GM23338 (cell line): ENCODE measurements at regions not wholly inside any gene's neighbourhood (a gene's known extent, or its start where the extent isn't known, plus 50 kb on each side); places are given as distances from the start of the nearest gene placed in this dataset.

ENCODE experiments used
- ATAC-seq: fragments of 200-7000 bp; cut with Tn5 transposase; 3 replicates; pipeline ENCODE4 v1.9.1; 2020
- DNase-seq: peaks from one replicate; pipeline ENCODE4 v3.0.0-alpha.2; 2015; ENCODE audit warnings: low spot score
- H2AFZ ChIP-seq: fragments of 200-600 bp; sonication (generic); 2 replicates; pipeline ENCODE4 v1.8.0; 2016; ENCODE audit warnings: antibody characterized with exemption, mild to moderate bottlenecking, moderate library complexity
- H3F3A ChIP-seq: fragments of 200-600 bp; sonication (generic); replicated peaks from 2 replicates; pipeline ENCODE4 v1.8.0; 2017; ENCODE audit warnings: antibody characterized with exemption, mixed run types, low read depth
- H3K27ac ChIP-seq: fragments of 200-600 bp; sonication (generic); 2 replicates; pipeline ENCODE4 v1.6.1; 2016; ENCODE audit warnings: low read depth
- H3K27me3 ChIP-seq: fragments of 200-600 bp; sonication (generic); 2 replicates; pipeline ENCODE4 v1.8.0; 2016; ENCODE audit warnings: mild to moderate bottlenecking, mixed run types, moderate library complexity; ENCODE audit not compliant: insufficient read depth
- H3K36me3 ChIP-seq: fragments of 200-600 bp; sonication (generic); 2 replicates; pipeline ENCODE4 v1.8.0; 2016; ENCODE audit warnings: mild to moderate bottlenecking; ENCODE audit not compliant: insufficient read depth
- H3K4me1 ChIP-seq: fragments of 200-600 bp; sonication (generic); 2 replicates; pipeline ENCODE4 v1.8.0; 2016; ENCODE audit warnings: mild to moderate bottlenecking, moderate library complexity; ENCODE audit not compliant: insufficient read depth
- H3K4me2 ChIP-seq: fragments of 200-600 bp; sonication (generic); 2 replicates; pipeline ENCODE4 v1.7.1; 2017; ENCODE audit warnings: mixed run types
- H3K4me3 ChIP-seq: fragments of 200-600 bp; sonication (generic); 2 replicates; pipeline ENCODE4 v1.6.1; 2016; ENCODE audit warnings: mixed run types
- H3K79me2 ChIP-seq: fragments of 200-600 bp; sonication (generic); replicated peaks from 2 replicates; pipeline ENCODE4 v1.8.0; 2017; ENCODE audit warnings: mild to moderate bottlenecking; ENCODE audit not compliant: insufficient read depth
- H3K9me2 ChIP-seq: fragments of 200-600 bp; sonication (generic); 2 replicates; pipeline ENCODE4 v1.8.0; 2017; ENCODE audit not compliant: insufficient read depth
- H4K20me1 ChIP-seq: fragments of 200-600 bp; sonication (generic); replicated peaks from 2 replicates; pipeline ENCODE4 v1.8.0; 2017; ENCODE audit warnings: mild to moderate bottlenecking; ENCODE audit not compliant: insufficient read depth
- H3K27ac Mint-ChIP-seq: 2 replicates; pipeline ENCODE4 v1.8.0; 2020; ENCODE audit warnings: inconsistent platforms, mild to moderate bottlenecking, moderate library complexity, mixed read lengths
- H3K27me3 Mint-ChIP-seq: 3 replicates; pipeline ENCODE4 v1.8.0; 2022; ENCODE audit warnings: low read depth, mild to moderate bottlenecking, moderate library complexity, mixed read lengths, inconsistent platforms; ENCODE audit not compliant: insufficient read depth, poor library complexity
- H3K36me3 Mint-ChIP-seq: 3 replicates; pipeline ENCODE4 v1.8.0; 2021; ENCODE audit warnings: low read depth, mild to moderate bottlenecking, inconsistent platforms, moderate library complexity, mixed read lengths
- H3K4me1 Mint-ChIP-seq: 3 replicates; pipeline ENCODE4 v1.8.0; 2020; ENCODE audit warnings: mild to moderate bottlenecking, inconsistent platforms, mixed read lengths
- H3K4me3 Mint-ChIP-seq: 3 replicates; pipeline ENCODE4 v1.8.0; 2021; ENCODE audit warnings: moderate library complexity, mild to moderate bottlenecking, inconsistent platforms, mixed read lengths
- H3K9me3 Mint-ChIP-seq: 3 replicates; pipeline ENCODE4 v1.8.0; 2020; ENCODE audit warnings: moderate library complexity, mild to moderate bottlenecking, inconsistent platforms, mixed read lengths
- CREB1 ChIP-seq: fragments of 250-450 bp; sonication (Bioruptor Pico); IDR thresholded peaks from 2 replicates; pipeline ENCODE4 v1.5.0; 2020; ENCODE audit warnings: low read depth, mild to moderate bottlenecking, moderate library complexity
- EZH2phosphoT487 ChIP-seq: fragments of 200-600 bp; sonication (generic); IDR thresholded peaks from one replicate; pipeline ENCODE4 v1.8.1; 2018; ENCODE audit warnings: antibody characterized with exemption; ENCODE audit not compliant: unreplicated experiment
- JUNB ChIP-seq: IDR thresholded peaks from one replicate; pipeline ENCODE4 v1.6.1; 2016; ENCODE audit warnings: antibody characterized with exemption; ENCODE audit not compliant: unreplicated experiment
- NANOG ChIP-seq: IDR thresholded peaks from 2 replicates; pipeline ENCODE4 v1.6.1; 2016; ENCODE audit warnings: antibody characterized with exemption, borderline replicate concordance
- STAT1 ChIP-seq: IDR thresholded peaks from one replicate; pipeline ENCODE4 v1.6.1; 2016; ENCODE audit warnings: antibody characterized with exemption; ENCODE audit not compliant: unreplicated experiment
- ZNF114 ChIP-seq: fragments of 250-450 bp; sonication (Bioruptor Pico); IDR thresholded peaks from 2 replicates; pipeline ENCODE4 v1.5.0; 2020; ENCODE audit warnings: mild to moderate bottlenecking, moderate library complexity
- TF ChIP-seq, protein P1 (sequence below), 2 experiments: fragments of 200-600 bp in 1 of 2; sonication (generic) in 1 of 2; conservative IDR thresholded peaks; 2 replicates each; pipeline versions ENCODE4 v1.5.1 to v1.6.1; 2016 to 2017; ENCODE audit warnings: antibody characterized with exemption in 2 of 2, low read depth in 2 of 2, mild to moderate bottlenecking in 2 of 2, moderate library complexity in 1 of 2
- TF ChIP-seq, protein P2 (sequence below): IDR thresholded peaks from 2 replicates; pipeline ENCODE4 v1.6.1; 2016; ENCODE audit warnings: antibody characterized with exemption
- TF ChIP-seq, protein P3 (sequence below): IDR thresholded peaks from one replicate; pipeline ENCODE4 v1.6.1; 2018; ENCODE audit warnings: antibody characterized with exemption; ENCODE audit not compliant: unreplicated experiment
- TF ChIP-seq, protein P4 (sequence below): fragments of 250-450 bp; sonication (Bioruptor Pico); IDR thresholded peaks from 2 replicates; pipeline ENCODE4 v1.5.0; 2020; ENCODE audit warnings: mild to moderate bottlenecking, moderate library complexity

DNA sequence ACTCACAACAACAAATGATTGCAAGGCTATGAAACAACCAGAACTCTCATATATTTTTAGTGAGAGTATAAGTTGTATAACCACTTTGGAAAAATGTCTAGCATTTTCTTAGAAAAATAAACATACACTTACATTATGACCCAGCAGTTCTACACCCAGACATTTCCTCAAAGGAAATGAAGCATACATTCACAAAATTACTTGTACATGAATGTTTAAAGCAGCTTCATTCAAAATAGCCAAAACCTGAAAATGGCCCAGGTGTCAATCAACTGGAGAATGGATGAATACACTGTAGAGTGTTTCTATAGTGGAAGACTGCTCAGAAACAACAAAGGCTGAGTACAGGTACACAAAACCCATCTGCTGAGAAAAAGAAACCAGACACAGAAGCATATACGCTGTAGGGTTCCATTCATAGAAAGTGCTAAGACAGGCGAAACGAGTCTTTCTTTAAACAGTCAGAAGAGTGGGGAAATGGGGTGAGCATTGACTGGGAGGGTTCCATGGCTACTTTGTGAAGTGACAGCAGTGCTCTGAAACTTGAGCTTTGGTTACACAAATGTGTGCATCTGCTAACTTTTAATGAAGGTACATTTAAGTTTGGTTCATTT is 799.0 kb downstream of the DCDC2C start:
- no peaks in the 10 kb centered on the region for H3K27me3 Mint-ChIP-seq
- no peaks in the 10 kb centered on the region for H3K9me2 ChIP-seq
- no peak overlapping the region for H3K4me2 ChIP-seq
- H3K79me2 ChIP-seq = no peaks in the 10 kb centered on the region
- DNase-seq (no peak), ATAC-seq (no peak)
- H3K27me3 ChIP-seq = no peaks in the 10 kb centered on the region
- H3K27ac Mint-ChIP-seq = no peak overlapping the region
- peaks cover 72% of the 10 kb centered on the region for H3K9me3 Mint-ChIP-seq
- H2AFZ ChIP-seq = no peak overlapping the region
- no peak overlapping the region for H3K27ac ChIP-seq
- no peaks in the 10 kb centered on the region for H3K36me3 ChIP-seq
- H3F3A ChIP-seq = no peaks in the 10 kb centered on the region
- H3K36me3 Mint-ChIP-seq = no peaks in the 10 kb centered on the region; the same call in 2 of the 3 replicates
- no peaks in the 10 kb centered on the region for H3K4me1 Mint-ChIP-seq
- H4K20me1 ChIP-seq = no peaks in the 10 kb centered on the region
- H3K4me3 Mint-ChIP-seq = no peak overlapping the region
- H3K4me1 ChIP-seq = no peaks in the 10 kb centered on the region
- H3K4me3 ChIP-seq = no peak overlapping the region
- TF ChIP-seq, protein P1, sequence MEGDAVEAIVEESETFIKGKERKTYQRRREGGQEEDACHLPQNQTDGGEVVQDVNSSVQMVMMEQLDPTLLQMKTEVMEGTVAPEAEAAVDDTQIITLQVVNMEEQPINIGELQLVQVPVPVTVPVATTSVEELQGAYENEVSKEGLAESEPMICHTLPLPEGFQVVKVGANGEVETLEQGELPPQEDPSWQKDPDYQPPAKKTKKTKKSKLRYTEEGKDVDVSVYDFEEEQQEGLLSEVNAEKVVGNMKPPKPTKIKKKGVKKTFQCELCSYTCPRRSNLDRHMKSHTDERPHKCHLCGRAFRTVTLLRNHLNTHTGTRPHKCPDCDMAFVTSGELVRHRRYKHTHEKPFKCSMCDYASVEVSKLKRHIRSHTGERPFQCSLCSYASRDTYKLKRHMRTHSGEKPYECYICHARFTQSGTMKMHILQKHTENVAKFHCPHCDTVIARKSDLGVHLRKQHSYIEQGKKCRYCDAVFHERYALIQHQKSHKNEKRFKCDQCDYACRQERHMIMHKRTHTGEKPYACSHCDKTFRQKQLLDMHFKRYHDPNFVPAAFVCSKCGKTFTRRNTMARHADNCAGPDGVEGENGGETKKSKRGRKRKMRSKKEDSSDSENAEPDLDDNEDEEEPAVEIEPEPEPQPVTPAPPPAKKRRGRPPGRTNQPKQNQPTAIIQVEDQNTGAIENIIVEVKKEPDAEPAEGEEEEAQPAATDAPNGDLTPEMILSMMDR (conservative IDR thresholded peaks at IDR 0.05; ENCODE audit: low read depth in 2 of 2) = no peak
- TF ChIP-seq, protein P2, sequence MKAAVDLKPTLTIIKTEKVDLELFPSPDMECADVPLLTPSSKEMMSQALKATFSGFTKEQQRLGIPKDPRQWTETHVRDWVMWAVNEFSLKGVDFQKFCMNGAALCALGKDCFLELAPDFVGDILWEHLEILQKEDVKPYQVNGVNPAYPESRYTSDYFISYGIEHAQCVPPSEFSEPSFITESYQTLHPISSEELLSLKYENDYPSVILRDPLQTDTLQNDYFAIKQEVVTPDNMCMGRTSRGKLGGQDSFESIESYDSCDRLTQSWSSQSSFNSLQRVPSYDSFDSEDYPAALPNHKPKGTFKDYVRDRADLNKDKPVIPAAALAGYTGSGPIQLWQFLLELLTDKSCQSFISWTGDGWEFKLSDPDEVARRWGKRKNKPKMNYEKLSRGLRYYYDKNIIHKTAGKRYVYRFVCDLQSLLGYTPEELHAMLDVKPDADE = no peak
- TF ChIP-seq ZNF114 (CRISPR knock-in tag) (no peak), NANOG (no peak), EZH2phosphoT487 (no peak), STAT1 (no peak), CREB1 (no peak), JUNB (no peak)
- TF ChIP-seq, protein P3, sequence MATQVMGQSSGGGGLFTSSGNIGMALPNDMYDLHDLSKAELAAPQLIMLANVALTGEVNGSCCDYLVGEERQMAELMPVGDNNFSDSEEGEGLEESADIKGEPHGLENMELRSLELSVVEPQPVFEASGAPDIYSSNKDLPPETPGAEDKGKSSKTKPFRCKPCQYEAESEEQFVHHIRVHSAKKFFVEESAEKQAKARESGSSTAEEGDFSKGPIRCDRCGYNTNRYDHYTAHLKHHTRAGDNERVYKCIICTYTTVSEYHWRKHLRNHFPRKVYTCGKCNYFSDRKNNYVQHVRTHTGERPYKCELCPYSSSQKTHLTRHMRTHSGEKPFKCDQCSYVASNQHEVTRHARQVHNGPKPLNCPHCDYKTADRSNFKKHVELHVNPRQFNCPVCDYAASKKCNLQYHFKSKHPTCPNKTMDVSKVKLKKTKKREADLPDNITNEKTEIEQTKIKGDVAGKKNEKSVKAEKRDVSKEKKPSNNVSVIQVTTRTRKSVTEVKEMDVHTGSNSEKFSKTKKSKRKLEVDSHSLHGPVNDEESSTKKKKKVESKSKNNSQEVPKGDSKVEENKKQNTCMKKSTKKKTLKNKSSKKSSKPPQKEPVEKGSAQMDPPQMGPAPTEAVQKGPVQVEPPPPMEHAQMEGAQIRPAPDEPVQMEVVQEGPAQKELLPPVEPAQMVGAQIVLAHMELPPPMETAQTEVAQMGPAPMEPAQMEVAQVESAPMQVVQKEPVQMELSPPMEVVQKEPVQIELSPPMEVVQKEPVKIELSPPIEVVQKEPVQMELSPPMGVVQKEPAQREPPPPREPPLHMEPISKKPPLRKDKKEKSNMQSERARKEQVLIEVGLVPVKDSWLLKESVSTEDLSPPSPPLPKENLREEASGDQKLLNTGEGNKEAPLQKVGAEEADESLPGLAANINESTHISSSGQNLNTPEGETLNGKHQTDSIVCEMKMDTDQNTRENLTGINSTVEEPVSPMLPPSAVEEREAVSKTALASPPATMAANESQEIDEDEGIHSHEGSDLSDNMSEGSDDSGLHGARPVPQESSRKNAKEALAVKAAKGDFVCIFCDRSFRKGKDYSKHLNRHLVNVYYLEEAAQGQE = no peak
- TF ChIP-seq, protein P4, sequence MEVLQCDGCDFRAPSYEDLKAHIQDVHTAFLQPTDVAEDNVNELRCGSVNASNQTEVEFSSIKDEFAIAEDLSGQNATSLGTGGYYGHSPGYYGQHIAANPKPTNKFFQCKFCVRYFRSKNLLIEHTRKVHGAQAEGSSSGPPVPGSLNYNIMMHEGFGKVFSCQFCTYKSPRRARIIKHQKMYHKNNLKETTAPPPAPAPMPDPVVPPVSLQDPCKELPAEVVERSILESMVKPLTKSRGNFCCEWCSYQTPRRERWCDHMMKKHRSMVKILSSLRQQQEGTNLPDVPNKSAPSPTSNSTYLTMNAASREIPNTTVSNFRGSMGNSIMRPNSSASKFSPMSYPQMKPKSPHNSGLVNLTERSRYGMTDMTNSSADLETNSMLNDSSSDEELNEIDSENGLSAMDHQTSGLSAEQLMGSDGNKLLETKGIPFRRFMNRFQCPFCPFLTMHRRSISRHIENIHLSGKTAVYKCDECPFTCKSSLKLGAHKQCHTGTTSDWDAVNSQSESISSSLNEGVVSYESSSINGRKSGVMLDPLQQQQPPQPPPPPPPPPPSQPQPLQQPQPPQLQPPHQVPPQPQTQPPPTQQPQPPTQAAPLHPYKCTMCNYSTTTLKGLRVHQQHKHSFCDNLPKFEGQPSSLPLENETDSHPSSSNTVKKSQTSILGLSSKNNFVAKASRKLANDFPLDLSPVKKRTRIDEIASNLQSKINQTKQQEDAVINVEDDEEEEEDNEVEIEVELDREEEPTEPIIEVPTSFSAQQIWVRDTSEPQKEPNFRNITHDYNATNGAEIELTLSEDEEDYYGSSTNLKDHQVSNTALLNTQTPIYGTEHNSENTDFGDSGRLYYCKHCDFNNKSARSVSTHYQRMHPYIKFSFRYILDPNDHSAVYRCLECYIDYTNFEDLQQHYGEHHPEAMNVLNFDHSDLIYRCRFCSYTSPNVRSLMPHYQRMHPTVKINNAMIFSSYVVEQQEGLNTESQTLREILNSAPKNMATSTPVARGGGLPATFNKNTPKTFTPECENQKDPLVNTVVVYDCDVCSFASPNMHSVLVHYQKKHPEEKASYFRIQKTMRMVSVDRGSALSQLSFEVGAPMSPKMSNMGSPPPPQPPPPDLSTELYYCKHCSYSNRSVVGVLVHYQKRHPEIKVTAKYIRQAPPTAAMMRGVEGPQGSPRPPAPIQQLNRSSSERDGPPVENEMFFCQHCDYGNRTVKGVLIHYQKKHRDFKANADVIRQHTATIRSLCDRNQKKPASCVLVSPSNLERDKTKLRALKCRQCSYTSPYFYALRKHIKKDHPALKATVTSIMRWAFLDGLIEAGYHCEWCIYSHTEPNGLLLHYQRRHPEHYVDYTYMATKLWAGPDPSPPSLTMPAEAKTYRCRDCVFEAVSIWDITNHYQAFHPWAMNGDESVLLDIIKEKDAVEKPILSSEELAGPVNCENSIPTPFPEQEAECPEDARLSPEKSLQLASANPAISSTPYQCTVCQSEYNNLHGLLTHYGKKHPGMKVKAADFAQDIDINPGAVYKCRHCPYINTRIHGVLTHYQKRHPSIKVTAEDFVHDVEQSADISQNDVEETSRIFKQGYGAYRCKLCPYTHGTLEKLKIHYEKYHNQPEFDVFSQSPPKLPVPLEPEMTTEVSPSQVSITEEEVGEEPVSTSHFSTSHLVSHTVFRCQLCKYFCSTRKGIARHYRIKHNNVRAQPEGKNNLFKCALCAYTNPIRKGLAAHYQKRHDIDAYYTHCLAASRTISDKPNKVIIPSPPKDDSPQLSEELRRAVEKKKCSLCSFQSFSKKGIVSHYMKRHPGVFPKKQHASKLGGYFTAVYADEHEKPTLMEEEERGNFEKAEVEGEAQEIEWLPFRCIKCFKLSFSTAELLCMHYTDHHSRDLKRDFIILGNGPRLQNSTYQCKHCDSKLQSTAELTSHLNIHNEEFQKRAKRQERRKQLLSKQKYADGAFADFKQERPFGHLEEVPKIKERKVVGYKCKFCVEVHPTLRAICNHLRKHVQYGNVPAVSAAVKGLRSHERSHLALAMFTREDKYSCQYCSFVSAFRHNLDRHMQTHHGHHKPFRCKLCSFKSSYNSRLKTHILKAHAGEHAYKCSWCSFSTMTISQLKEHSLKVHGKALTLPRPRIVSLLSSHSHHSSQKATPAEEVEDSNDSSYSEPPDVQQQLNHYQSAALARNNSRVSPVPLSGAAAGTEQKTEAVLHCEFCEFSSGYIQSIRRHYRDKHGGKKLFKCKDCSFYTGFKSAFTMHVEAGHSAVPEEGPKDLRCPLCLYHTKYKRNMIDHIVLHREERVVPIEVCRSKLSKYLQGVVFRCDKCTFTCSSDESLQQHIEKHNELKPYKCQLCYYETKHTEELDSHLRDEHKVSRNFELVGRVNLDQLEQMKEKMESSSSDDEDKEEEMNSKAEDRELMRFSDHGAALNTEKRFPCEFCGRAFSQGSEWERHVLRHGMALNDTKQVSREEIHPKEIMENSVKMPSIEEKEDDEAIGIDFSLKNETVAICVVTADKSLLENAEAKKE (CRISPR knock-in tag) = no peak
